ENCODE measurements at regions not wholly inside any gene's neighbourhood (a gene's known extent, or its start where the extent isn't known, plus 50 kb on each side); places are given as distances from the start of the nearest gene placed in this dataset.

GRCh38 chr6:10305790-10306415 lies 109.0 kb downstream of the TFAP2A start:
- Histone ChIP-seq H3K4me3 (ENCODE audit: low read length in 2 of 2) (no peak overlapping the region), H3K27ac (ENCODE audit: low read length) (no peak overlapping the region), H3K4me1 (ENCODE audit: control insufficient read depth, insufficient read depth, low read length) (no peaks in the 10 kb centered on the region), H3K9ac (ENCODE audit: low read length in 2 of 2) (no peak overlapping the region), H3K27me3 (ENCODE audit: control insufficient read depth in 1 of 2, insufficient read depth in 2 of 2, low read length in 2 of 2) (no peaks in the 10 kb centered on the region), H3K9me3 (ENCODE audit: control insufficient read depth in 2 of 2, low read length in 2 of 2) (no peaks in the 10 kb centered on the region), H3K36me3 (ENCODE audit: control insufficient read depth in 2 of 2, insufficient read depth in 2 of 2, low read length in 2 of 2) (no peaks in the 10 kb centered on the region)

- H3K9ac ChIP-seq (ENCODE audit: low read length in 2 of 2), result no peak overlapping the region
- H3K9me3 ChIP-seq (ENCODE audit: control insufficient read depth in 2 of 2, low read length in 2 of 2), result no peaks in the 10 kb centered on the region
- no peak overlapping the region for H3K4me3 ChIP-seq (ENCODE audit: low read length in 2 of 2)
- no peaks in the 10 kb centered on the region for H3K27me3 ChIP-seq (ENCODE audit: control insufficient read depth in 1 of 2, insufficient read depth in 2 of 2, low read length in 2 of 2)
- no peak overlapping the region for H3K27ac ChIP-seq (ENCODE audit: low read length)
- no peaks in the 10 kb centered on the region for H3K36me3 ChIP-seq (ENCODE audit: control insufficient read depth in 2 of 2, insufficient read depth in 2 of 2, low read length in 2 of 2)
- no peaks in the 10 kb centered on the region for H3K4me1 ChIP-seq (ENCODE audit: control insufficient read depth, insufficient read depth, low read length)
Measured at GRCh38 chr6:10303608-10304506, 111.0 kb downstream of the TFAP2A start.

- Histone ChIP-seq H3K27me3 (ENCODE audit: control insufficient read depth in 1 of 2, insufficient read depth in 2 of 2, low read length in 2 of 2) (no peaks in the 10 kb centered on the region), H3K4me3 (ENCODE audit: low read length in 2 of 2) (no peak overlapping the region), H3K36me3 (ENCODE audit: control insufficient read depth in 2 of 2, insufficient read depth in 2 of 2, low read length in 2 of 2) (no peaks in the 10 kb centered on the region), H3K27ac (ENCODE audit: low read length) (no peak overlapping the region), H3K4me1 (ENCODE audit: control insufficient read depth, insufficient read depth, low read length) (no peaks in the 10 kb centered on the region), H3K9ac (ENCODE audit: low read length in 2 of 2) (no peak overlapping the region), H3K9me3 (ENCODE audit: control insufficient read depth in 2 of 2, low read length in 2 of 2) (no peaks in the 10 kb centered on the region)
Measured at GRCh38 chr6:10302566-10303235, 112.2 kb downstream of the TFAP2A start.

- H3K27ac ChIP-seq (ENCODE audit: low read length), result no peak overlapping the region
- no peak overlapping the region for H3K4me3 ChIP-seq (ENCODE audit: low read length in 2 of 2)
- H3K27me3 ChIP-seq (ENCODE audit: control insufficient read depth in 1 of 2, insufficient read depth in 2 of 2, low read length in 2 of 2), result no peaks in the 10 kb centered on the region
- no peak overlapping the region for H3K9ac ChIP-seq (ENCODE audit: low read length in 2 of 2)
- no peaks in the 10 kb centered on the region for H3K36me3 ChIP-seq (ENCODE audit: control insufficient read depth in 2 of 2, insufficient read depth in 2 of 2, low read length in 2 of 2)
- H3K9me3 ChIP-seq (ENCODE audit: control insufficient read depth in 2 of 2, low read length in 2 of 2), result no peaks in the 10 kb centered on the region
- H3K4me1 ChIP-seq (ENCODE audit: control insufficient read depth, insufficient read depth, low read length), result no peaks in the 10 kb centered on the region
Measured at GRCh38 chr6:10300071-10300470, 114.8 kb downstream of the TFAP2A start.

- Histone ChIP-seq H3K9me3 (ENCODE audit: control insufficient read depth in 2 of 2, low read length in 2 of 2) (peaks cover 0 to 4% of the 10 kb centered on the region in 2 donors), H3K4me1 (ENCODE audit: control insufficient read depth, insufficient read depth, low read length) (no peaks in the 10 kb centered on the region), H3K27ac (ENCODE audit: low read length) (no peak overlapping the region), H3K36me3 (ENCODE audit: control insufficient read depth in 2 of 2, insufficient read depth in 2 of 2, low read length in 2 of 2) (no peaks in the 10 kb centered on the region), H3K27me3 (ENCODE audit: control insufficient read depth in 1 of 2, insufficient read depth in 2 of 2, low read length in 2 of 2) (no peaks in the 10 kb centered on the region), H3K9ac (ENCODE audit: low read length in 2 of 2) (no peak overlapping the region), H3K4me3 (ENCODE audit: low read length in 2 of 2) (no peak overlapping the region)
Measured at GRCh38 chr6:10297832-10298231, 117.0 kb downstream of the TFAP2A start.

GRCh38 chr6:10278746-10279145 lies 136.1 kb downstream of the TFAP2A start:
- no peaks in the 10 kb centered on the region for H3K36me3 ChIP-seq (ENCODE audit: control insufficient read depth in 2 of 2, insufficient read depth in 2 of 2, low read length in 2 of 2)
- no peak overlapping the region for H3K4me3 ChIP-seq (ENCODE audit: low read length in 2 of 2)
- no peaks in the 10 kb centered on the region for H3K27me3 ChIP-seq (ENCODE audit: control insufficient read depth in 1 of 2, insufficient read depth in 2 of 2, low read length in 2 of 2)
- no peak overlapping the region for H3K9ac ChIP-seq (ENCODE audit: low read length in 2 of 2)
- H3K4me1 ChIP-seq (ENCODE audit: control insufficient read depth, insufficient read depth, low read length), result no peaks in the 10 kb centered on the region
- H3K27ac ChIP-seq (ENCODE audit: low read length), result no peak overlapping the region
- no peaks in the 10 kb centered on the region for H3K9me3 ChIP-seq (ENCODE audit: control insufficient read depth in 2 of 2, low read length in 2 of 2)

GRCh38 chr6:10276660-10277287 lies 138.1 kb downstream of the TFAP2A start:
- no peaks in the 10 kb centered on the region for H3K27me3 ChIP-seq (ENCODE audit: control insufficient read depth in 1 of 2, insufficient read depth in 2 of 2, low read length in 2 of 2)
- no peaks in the 10 kb centered on the region for H3K36me3 ChIP-seq (ENCODE audit: control insufficient read depth in 2 of 2, insufficient read depth in 2 of 2, low read length in 2 of 2)
- no peak overlapping the region for H3K4me3 ChIP-seq (ENCODE audit: low read length in 2 of 2)
- no peak overlapping the region for H3K9ac ChIP-seq (ENCODE audit: low read length in 2 of 2)
- H3K27ac ChIP-seq (ENCODE audit: low read length), result no peak overlapping the region
- no peaks in the 10 kb centered on the region for H3K4me1 ChIP-seq (ENCODE audit: control insufficient read depth, insufficient read depth, low read length)
- no peaks in the 10 kb centered on the region for H3K9me3 ChIP-seq (ENCODE audit: control insufficient read depth in 2 of 2, low read length in 2 of 2)

GRCh38 chr6:10276106-10276505 lies 138.8 kb downstream of the TFAP2A start:
- no peaks in the 10 kb centered on the region for H3K27me3 ChIP-seq (ENCODE audit: control insufficient read depth in 1 of 2, insufficient read depth in 2 of 2, low read length in 2 of 2)
- H3K36me3 ChIP-seq (ENCODE audit: control insufficient read depth in 2 of 2, insufficient read depth in 2 of 2, low read length in 2 of 2), result no peaks in the 10 kb centered on the region
- no peaks in the 10 kb centered on the region for H3K4me1 ChIP-seq (ENCODE audit: control insufficient read depth, insufficient read depth, low read length)
- H3K9ac ChIP-seq (ENCODE audit: low read length in 2 of 2), result no peak overlapping the region
- no peak overlapping the region for H3K27ac ChIP-seq (ENCODE audit: low read length)
- no peak overlapping the region for H3K4me3 ChIP-seq (ENCODE audit: low read length in 2 of 2)
- H3K9me3 ChIP-seq (ENCODE audit: control insufficient read depth in 2 of 2, low read length in 2 of 2), result no peaks in the 10 kb centered on the region

- H3K27ac ChIP-seq (ENCODE audit: low read length), result no peak overlapping the region
- no peaks in the 10 kb centered on the region for H3K9me3 ChIP-seq (ENCODE audit: control insufficient read depth in 2 of 2, low read length in 2 of 2)
- peaks cover 2 to 7% of the 10 kb centered on the region in 2 donors for H3K27me3 ChIP-seq (ENCODE audit: control insufficient read depth in 1 of 2, insufficient read depth in 2 of 2, low read length in 2 of 2)
- peaks cover 3% of the 10 kb centered on the region for H3K4me1 ChIP-seq (ENCODE audit: control insufficient read depth, insufficient read depth, low read length)
- no peaks in the 10 kb centered on the region for H3K36me3 ChIP-seq (ENCODE audit: control insufficient read depth in 2 of 2, insufficient read depth in 2 of 2, low read length in 2 of 2)
- H3K4me3 ChIP-seq (ENCODE audit: low read length in 2 of 2), result no peak overlapping the region
- H3K9ac ChIP-seq (ENCODE audit: low read length in 2 of 2), result no peak overlapping the region
Measured at GRCh38 chr6:10272591-10272990, 142.3 kb downstream of the TFAP2A start.

GRCh38 chr6:10271982-10272381 lies 142.9 kb downstream of the TFAP2A start:
- Histone ChIP-seq H3K4me1 (ENCODE audit: control insufficient read depth, insufficient read depth, low read length) (peaks cover 3% of the 10 kb centered on the region), H3K4me3 (ENCODE audit: low read length in 2 of 2) (no peak overlapping the region), H3K9me3 (ENCODE audit: control insufficient read depth in 2 of 2, low read length in 2 of 2) (no peaks in the 10 kb centered on the region), H3K9ac (ENCODE audit: low read length in 2 of 2) (no peak overlapping the region), H3K36me3 (ENCODE audit: control insufficient read depth in 2 of 2, insufficient read depth in 2 of 2, low read length in 2 of 2) (no peaks in the 10 kb centered on the region), H3K27me3 (ENCODE audit: control insufficient read depth in 1 of 2, insufficient read depth in 2 of 2, low read length in 2 of 2) (peaks cover 2 to 7% of the 10 kb centered on the region in 2 donors), H3K27ac (ENCODE audit: low read length) (no peak overlapping the region)

Measured in stomach smooth muscle (tissue), 2 donors.